ENCODE measurements at regions not wholly inside any gene's neighbourhood (a gene's known extent, or its start where the extent isn't known, plus 50 kb on each side); places are given as distances from the start of the nearest gene placed in this dataset.

DNA sequence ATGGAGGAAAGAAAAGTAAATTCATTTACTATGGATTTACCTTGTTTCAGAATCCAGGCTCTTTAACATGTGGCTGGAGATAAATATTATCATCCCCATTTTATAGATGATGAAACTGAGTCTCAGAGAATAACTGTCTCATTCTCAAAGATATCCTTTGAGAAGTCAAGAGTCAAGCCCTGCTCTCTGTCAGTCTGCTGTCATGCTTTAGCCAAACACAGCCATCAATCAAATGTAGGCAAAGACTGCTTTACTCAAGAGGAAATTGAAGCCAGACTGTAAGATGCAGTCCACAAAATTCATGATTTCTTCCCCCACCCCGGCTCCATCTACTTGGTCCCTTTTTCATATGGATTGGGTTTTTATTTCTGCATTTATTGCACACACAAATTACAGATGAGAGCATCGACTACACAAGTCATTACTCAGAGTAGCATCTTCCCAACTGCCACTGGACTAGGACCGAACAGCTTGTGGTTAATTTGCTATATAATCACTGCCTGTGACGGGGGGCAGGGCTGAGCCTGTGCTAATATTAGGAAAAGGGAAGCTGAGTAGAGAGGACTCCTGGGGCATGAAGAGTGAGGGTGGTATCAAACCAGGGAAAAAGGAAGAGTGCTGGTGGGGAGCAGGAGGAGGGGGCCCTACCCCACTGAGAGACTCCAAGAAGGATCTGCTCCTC, 102.7 kb upstream of the TOP1 start:
- H3K27me3 Mint-ChIP-seq (ENCODE audit: low read depth) = peaks cover 11% of the 10 kb centered on the region
- no peaks in the 10 kb centered on the region for H3K9me3 Mint-ChIP-seq
- no peaks in the 10 kb centered on the region for H3K36me3 Mint-ChIP-seq (ENCODE audit: low read depth)
- H3K4me3 Mint-ChIP-seq (ENCODE audit: low read depth) = no peak overlapping the region
- no peaks in the 10 kb centered on the region for H3K4me1 Mint-ChIP-seq (ENCODE audit: low read depth)
- DNase-seq (ENCODE audit: low spot score) = no peak
- H3K27ac Mint-ChIP-seq = no peak overlapping the region
- intact Hi-C loops (cut with micrococcal nuclease) = no loop called here

DNA sequence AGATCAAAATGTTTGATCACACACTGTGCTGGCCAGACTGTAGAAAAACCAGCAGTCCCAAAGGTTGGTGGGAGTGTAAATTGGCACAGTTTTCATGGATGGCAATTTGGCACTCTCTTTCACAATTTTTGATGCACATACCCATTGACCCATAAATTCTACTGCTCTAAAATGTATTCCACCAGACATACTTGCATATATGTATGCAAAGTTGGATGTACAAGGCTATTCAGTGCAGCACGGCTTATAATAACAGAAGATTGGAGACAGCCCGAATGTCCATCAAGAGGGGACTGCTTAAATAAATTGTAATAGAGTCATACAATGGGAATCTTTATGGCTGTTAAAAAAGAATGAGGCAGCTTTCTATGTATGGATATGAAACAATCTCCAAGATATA, 101.7 kb upstream of the TOP1 start:
- DNase-seq (ENCODE audit: low spot score) = no peak
- Mint-ChIP-seq H3K4me3 (ENCODE audit: low read depth) (no peak overlapping the region), H3K27ac (no peak overlapping the region), H3K27me3 (ENCODE audit: low read depth) (peaks cover 10% of the 10 kb centered on the region), H3K4me1 (ENCODE audit: low read depth) (peaks cover 6% of the 10 kb centered on the region), H3K36me3 (ENCODE audit: low read depth) (no peaks in the 10 kb centered on the region), H3K9me3 (no peaks in the 10 kb centered on the region)
- intact Hi-C loops (cut with micrococcal nuclease) = no loop called here

DNA sequence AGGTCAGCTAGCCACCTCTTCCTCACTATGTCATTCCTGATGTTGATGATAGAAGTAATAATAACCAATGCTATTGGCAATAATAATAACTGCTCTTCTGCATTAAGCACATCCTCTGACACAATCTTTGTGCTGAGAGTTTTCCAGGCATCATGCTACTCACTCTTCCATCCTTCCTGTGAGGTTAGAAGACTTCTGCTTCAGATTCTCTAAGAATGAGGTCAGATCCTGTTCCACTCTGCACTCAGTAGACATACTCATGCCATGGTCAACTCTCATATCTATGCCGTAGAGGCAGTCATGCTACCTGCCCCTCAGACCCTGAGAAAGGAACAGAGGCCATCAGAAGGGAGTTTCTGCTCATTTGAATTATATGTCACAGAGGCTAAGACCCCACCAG, 98.1 kb upstream of the TOP1 start:
- peaks cover 2% of the 10 kb centered on the region for H3K36me3 Mint-ChIP-seq (ENCODE audit: low read depth)
- H3K9me3 Mint-ChIP-seq = peaks cover 11% of the 10 kb centered on the region
- peaks cover 11% of the 10 kb centered on the region for H3K4me1 Mint-ChIP-seq (ENCODE audit: low read depth)
- H3K27me3 Mint-ChIP-seq (ENCODE audit: low read depth) = peaks cover 10% of the 10 kb centered on the region
- no peak overlapping the region for H3K27ac Mint-ChIP-seq
- H3K4me3 Mint-ChIP-seq (ENCODE audit: low read depth) = no peak overlapping the region
- intact Hi-C loops (cut with micrococcal nuclease) = no loop called here
- no peak for DNase-seq (ENCODE audit: low spot score)

DNA sequence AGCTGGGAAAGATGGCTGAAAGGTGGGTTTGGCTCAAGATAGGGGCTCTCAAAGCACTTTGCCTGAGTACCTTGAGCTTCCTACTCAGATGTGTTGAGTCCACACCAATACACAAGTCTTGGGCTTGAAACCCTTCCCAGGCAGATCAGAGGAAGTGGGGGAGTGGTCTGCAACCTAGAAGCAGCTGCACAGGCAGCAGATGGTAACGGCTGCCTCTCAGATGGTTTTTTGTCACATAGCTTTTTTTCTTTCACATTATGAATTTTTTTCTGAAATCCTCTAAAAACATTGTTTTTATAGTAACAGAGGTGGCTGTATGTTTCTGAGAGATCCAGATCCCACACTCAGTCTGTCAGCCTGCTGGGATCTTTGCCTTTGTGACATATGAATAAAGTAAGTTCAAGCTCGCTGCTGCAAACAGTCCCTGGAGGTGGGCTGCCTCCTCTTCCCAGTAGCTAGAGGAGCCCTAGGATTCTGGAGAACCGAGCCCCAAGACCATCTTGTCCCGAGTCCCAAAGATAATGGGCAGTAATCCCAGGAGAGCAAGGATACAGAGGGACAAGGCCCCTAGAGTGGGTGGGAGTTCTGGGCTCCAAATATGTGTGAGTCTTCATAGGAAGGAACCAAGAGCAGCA, 97.1 kb upstream of the TOP1 start:
- peaks cover 11% of the 10 kb centered on the region for H3K4me1 Mint-ChIP-seq (ENCODE audit: low read depth)
- DNase-seq (ENCODE audit: low spot score) = no peak
- H3K9me3 Mint-ChIP-seq = peaks cover 11% of the 10 kb centered on the region
- H3K36me3 Mint-ChIP-seq (ENCODE audit: low read depth) = peaks cover 2% of the 10 kb centered on the region
- intact Hi-C loops (cut with micrococcal nuclease) = no loop called here
- no peak overlapping the region for H3K27ac Mint-ChIP-seq
- H3K27me3 Mint-ChIP-seq (ENCODE audit: low read depth) = peaks cover 7% of the 10 kb centered on the region
- no peak overlapping the region for H3K4me3 Mint-ChIP-seq (ENCODE audit: low read depth)

DNA sequence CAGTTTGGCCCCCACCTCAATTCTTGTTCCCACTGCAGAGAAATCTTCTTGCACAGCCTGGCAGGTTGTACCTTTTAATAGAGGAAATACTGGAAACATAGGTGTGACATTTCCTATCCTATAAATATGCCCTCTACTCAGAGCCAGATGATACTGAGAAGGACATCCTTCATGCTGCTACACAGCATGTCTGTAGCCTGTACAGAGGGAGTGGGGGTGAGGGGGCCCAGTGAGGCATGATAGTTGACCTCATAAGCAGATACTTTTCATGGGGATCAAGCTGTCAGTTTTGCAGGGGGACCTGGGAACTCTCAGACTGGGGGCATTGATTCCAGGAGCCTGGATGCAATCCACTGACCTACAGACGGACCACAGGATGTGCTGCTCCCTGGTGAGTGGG, 96.2 kb upstream of the TOP1 start:
- peaks cover 2% of the 10 kb centered on the region for H3K36me3 Mint-ChIP-seq (ENCODE audit: low read depth)
- H3K9me3 Mint-ChIP-seq = peaks cover 11% of the 10 kb centered on the region
- peaks cover 11% of the 10 kb centered on the region for H3K4me1 Mint-ChIP-seq (ENCODE audit: low read depth)
- peaks cover 9% of the 10 kb centered on the region for H3K27me3 Mint-ChIP-seq (ENCODE audit: low read depth)
- intact Hi-C loops (cut with micrococcal nuclease) = no loop called here
- no peak overlapping the region for H3K27ac Mint-ChIP-seq
- DNase-seq (ENCODE audit: low spot score) = no peak
- H3K4me3 Mint-ChIP-seq (ENCODE audit: low read depth) = no peak overlapping the region

DNA sequence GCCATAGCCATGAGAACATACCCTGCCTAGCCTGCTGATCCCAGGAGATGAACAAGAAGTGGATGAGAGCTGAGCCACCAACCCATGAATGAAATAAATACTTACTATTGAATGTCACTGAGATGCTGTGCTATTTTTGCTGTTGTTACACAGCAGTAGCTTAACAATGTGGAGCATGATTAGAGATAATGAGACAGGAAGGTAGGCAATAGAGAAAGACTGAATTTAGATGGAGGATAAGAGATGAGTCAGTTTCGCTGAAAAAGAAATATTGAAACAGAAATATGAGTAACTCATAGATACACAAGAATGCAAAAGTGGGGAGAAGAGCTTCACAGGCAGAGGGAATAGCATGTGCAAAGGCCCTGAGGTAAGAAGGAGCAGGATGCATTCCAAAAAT, 94.9 kb upstream of the TOP1 start:
- peaks cover 11% of the 10 kb centered on the region for H3K4me1 Mint-ChIP-seq (ENCODE audit: low read depth)
- H3K27ac Mint-ChIP-seq = no peak overlapping the region
- DNase-seq (ENCODE audit: low spot score) = no peak
- no peak overlapping the region for H3K4me3 Mint-ChIP-seq (ENCODE audit: low read depth)
- H3K36me3 Mint-ChIP-seq (ENCODE audit: low read depth) = peaks cover 2% of the 10 kb centered on the region
- H3K27me3 Mint-ChIP-seq (ENCODE audit: low read depth) = peaks cover 6% of the 10 kb centered on the region
- intact Hi-C loops (cut with micrococcal nuclease) = no loop called here
- peaks cover 11% of the 10 kb centered on the region for H3K9me3 Mint-ChIP-seq

DNA sequence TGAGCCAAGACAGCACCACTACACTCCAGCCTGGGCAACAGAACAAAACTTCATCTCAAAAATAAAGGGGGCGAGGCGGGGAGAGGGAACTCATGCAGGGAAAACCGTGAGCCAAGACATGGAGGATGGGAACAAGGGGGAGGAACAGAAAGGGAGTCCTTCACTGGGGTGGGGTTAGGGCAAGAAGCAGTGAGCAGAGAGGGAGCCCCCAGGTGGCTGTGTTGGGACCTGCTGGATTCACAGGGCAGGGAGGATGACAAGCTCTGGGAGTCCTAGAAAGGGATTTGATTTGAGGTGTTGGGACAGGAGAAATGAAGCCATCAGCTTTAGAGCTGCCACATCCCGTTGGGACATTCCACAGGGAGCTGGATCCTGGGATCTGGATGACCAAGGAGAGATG, 90.6 kb upstream of the TOP1 start:
- Mint-ChIP-seq H3K4me1 (ENCODE audit: low read depth) (peaks cover 6% of the 10 kb centered on the region), H3K27ac (no peak overlapping the region), H3K27me3 (ENCODE audit: low read depth) (peaks cover 5% of the 10 kb centered on the region), H3K36me3 (ENCODE audit: low read depth) (no peaks in the 10 kb centered on the region), H3K4me3 (ENCODE audit: low read depth) (no peak overlapping the region), H3K9me3 (peaks cover 11% of the 10 kb centered on the region)
- intact Hi-C loops (cut with micrococcal nuclease) = no loop called here
- DNase-seq (ENCODE audit: low spot score) = no peak

DNA sequence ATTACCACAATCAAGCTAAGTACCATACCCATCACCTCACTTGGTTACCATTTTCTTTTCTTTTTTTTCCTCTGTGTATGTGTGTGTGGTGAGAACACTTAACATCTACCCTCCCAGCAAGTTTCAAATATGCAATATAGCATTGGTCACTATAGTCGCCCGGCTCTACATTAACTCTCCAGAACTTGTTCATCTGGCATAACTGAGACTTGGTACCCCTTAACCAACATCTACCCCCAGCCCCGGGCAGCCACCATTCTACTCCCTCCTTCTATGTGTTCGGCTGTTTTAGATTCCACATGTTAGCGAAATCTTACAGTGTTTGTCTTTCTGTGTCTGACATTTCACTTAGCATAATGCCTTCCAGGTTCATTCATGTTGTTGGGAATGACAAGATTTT, 89.0 kb upstream of the TOP1 start:
- Mint-ChIP-seq H3K27me3 (ENCODE audit: low read depth) (peaks cover 5% of the 10 kb centered on the region), H3K9me3 (no peaks in the 10 kb centered on the region), H3K27ac (no peak overlapping the region), H3K36me3 (ENCODE audit: low read depth) (no peaks in the 10 kb centered on the region), H3K4me3 (ENCODE audit: low read depth) (no peak overlapping the region), H3K4me1 (ENCODE audit: low read depth) (no peaks in the 10 kb centered on the region)
- no peak for DNase-seq (ENCODE audit: low spot score)
- intact Hi-C loops (cut with micrococcal nuclease) = no loop called here

DNA sequence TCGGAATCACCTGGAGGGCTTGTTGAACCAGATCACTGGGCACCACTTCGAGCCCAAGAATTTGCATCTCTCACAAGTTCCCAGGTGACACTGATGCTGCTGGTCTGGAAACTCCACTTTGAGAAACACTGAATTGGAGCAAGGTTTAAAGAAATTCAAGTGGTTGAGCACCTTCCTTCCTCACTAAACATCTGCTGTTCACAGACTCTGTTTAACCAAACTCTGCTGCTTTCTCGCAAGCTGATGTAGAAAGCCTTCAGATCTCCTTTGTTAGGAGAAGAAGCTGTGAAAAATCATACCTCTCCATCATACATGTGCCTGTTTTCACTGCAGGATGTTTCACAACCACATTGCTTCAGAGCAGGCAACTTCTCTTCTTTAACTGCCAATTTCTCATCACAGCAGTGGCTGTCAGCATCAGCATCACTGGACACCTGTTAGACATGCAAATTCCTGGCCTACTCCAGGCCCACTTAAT, 87.5 kb upstream of the TOP1 start:
- DNase-seq (ENCODE audit: low spot score) = no peak
- no peaks in the 10 kb centered on the region for H3K36me3 Mint-ChIP-seq (ENCODE audit: low read depth)
- H3K27me3 Mint-ChIP-seq (ENCODE audit: low read depth) = peaks cover 11% of the 10 kb centered on the region
- H3K4me3 Mint-ChIP-seq (ENCODE audit: low read depth) = no peak overlapping the region
- intact Hi-C loops (cut with micrococcal nuclease) = no loop called here
- H3K9me3 Mint-ChIP-seq = no peaks in the 10 kb centered on the region
- H3K4me1 Mint-ChIP-seq (ENCODE audit: low read depth) = no peaks in the 10 kb centered on the region
- no peak overlapping the region for H3K27ac Mint-ChIP-seq

DNA sequence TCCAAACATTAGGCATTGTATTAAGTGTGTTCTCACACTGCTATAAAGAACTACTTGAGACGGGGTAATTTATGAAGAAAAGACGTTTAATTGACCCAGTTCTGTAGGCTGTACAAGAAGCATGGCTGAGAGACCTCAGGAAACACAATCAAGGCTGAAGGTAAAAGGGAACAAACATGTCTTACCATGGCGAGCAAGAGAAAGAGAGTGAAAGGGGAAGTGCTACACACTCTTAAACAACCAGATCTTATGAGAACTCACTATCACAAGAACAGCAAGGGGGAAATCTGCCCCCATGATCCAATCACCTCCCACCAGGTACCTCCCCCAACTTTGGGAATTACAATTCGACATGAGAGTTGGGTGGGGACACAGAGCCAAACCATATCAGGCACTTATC, 86.6 kb upstream of the TOP1 start:
- intact Hi-C loops (cut with micrococcal nuclease) = no loop called here
- no peak for DNase-seq (ENCODE audit: low spot score)
- no peak overlapping the region for H3K4me3 Mint-ChIP-seq (ENCODE audit: low read depth)

DNA sequence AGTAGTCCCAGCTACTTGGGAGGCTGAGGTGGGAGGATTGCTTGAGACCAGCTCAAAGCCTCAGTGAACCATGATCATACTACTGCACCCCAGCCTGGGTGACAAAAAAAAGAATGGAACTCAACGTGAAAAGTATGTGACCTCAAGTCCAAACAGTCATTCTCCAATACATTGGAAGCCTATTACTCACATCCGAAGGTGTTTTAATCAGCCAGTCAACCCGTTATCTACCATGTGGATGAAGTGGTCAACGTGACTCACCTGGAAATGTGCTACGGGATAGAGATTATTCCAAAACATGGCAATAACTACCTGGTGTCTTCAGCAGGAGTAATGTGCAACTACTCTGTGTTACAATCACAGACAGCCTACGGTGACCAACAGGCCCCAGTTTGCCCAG, 85.8 kb upstream of the TOP1 start:
- Mint-ChIP-seq H3K4me1 (ENCODE audit: low read depth) (no peaks in the 10 kb centered on the region), H3K27me3 (ENCODE audit: low read depth) (peaks cover 9% of the 10 kb centered on the region), H3K9me3 (no peaks in the 10 kb centered on the region), H3K27ac (no peak overlapping the region), H3K36me3 (ENCODE audit: low read depth) (no peaks in the 10 kb centered on the region), H3K4me3 (ENCODE audit: low read depth) (no peak overlapping the region)
- intact Hi-C loops (cut with micrococcal nuclease) = no loop called here
- no peak for DNase-seq (ENCODE audit: low spot score)

More for the DNA sequence above, 86.6 kb upstream of the TOP1 start:
- Mint-ChIP-seq H3K27me3 (ENCODE audit: low read depth) (peaks cover 9% of the 10 kb centered on the region), H3K36me3 (ENCODE audit: low read depth) (no peaks in the 10 kb centered on the region), H3K4me1 (ENCODE audit: low read depth) (no peaks in the 10 kb centered on the region), H3K27ac (no peak overlapping the region), H3K9me3 (no peaks in the 10 kb centered on the region)

DNA sequence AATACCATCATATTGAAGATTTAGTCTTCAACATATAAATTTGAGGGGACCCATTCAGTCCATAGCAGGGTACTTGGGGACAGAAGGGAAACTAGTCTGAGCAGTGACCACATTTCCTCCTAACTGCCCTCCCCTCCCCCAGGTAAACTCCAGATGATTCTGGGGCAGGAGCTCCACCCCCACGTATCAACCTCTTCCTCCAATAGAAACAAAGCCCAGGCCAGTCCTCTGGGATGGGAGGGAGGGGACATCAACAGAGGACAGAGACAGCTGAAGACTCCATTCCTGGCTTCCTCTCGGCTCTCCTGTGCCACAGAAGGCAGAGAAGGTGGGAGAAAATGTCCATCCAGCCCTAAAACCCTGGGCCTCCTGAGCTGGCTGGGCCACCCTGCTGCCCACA, 85.0 kb upstream of the TOP1 start:
- intact Hi-C loops (cut with micrococcal nuclease) = no loop called here
- Mint-ChIP-seq H3K27ac (no peak overlapping the region), H3K9me3 (no peaks in the 10 kb centered on the region), H3K27me3 (ENCODE audit: low read depth) (peaks cover 9% of the 10 kb centered on the region), H3K4me1 (ENCODE audit: low read depth) (no peaks in the 10 kb centered on the region), H3K36me3 (ENCODE audit: low read depth) (no peaks in the 10 kb centered on the region), H3K4me3 (ENCODE audit: low read depth) (no peak overlapping the region)
- no peak for DNase-seq (ENCODE audit: low spot score)

DNA sequence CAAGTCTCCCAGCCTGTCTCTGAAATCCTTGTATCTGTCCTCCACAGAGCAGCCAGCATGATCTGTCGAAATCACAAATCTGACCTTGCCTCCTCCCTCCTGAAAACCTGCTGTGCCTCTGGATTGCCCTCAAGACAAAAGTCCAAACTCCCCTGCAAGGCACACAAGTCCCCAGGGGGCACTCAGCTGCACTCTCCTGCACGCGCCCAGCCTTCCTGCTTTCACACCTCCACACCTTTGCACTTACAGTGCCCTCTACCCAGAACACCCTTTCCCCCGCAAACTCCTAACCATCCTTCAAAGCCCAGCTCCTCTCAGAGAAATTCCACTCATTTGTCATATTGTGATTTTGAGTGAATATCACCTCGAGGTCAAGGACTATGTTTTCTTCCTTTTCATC, 83.4 kb upstream of the TOP1 start:
- Mint-ChIP-seq H3K36me3 (ENCODE audit: low read depth) (no peaks in the 10 kb centered on the region), H3K27me3 (ENCODE audit: low read depth) (peaks cover 16% of the 10 kb centered on the region), H3K27ac (no peak overlapping the region), H3K4me1 (ENCODE audit: low read depth) (no peaks in the 10 kb centered on the region), H3K9me3 (no peaks in the 10 kb centered on the region), H3K4me3 (ENCODE audit: low read depth) (no peak overlapping the region)
- no peak for DNase-seq (ENCODE audit: low spot score)
- intact Hi-C loops (cut with micrococcal nuclease) = no loop called here

Data from activated T-helper 2 cell treated with anti-CD3 and anti-CD28 coated beads, Interferon-gamma antibody, Interleukin-2, Interleukin-4, amounts not matched to agents 10 μg/mL and 5 μg/mL and 100 μg/mL, durations not matched to agents 14 hours and 24 hours and 36 hours (primary cell).